ENCODE measurements at regions not wholly inside any gene's neighbourhood (a gene's known extent, or its start where the extent isn't known, plus 50 kb on each side); places are given as distances from the start of the nearest gene placed in this dataset.

DNA sequence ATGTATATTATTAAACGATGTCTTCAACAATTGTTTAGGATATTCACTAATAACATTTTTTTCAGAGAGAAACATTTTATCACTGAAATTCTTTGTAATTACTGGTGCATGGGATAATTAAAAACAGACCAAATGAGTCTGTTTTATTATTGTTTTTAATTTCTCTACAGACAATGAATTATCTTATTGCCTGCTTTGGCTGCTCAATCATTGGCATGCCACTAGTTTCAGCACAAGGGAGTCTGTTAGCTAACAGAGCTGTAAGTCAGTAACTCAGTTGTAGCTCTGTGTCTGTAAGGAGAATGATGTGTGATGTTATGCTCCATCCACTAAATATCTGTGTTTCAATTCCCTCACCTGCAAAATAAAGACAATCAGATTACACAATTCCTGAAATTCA is 443.9 kb downstream of the PRR16 start:
- TF ChIP-seq, protein P1, sequence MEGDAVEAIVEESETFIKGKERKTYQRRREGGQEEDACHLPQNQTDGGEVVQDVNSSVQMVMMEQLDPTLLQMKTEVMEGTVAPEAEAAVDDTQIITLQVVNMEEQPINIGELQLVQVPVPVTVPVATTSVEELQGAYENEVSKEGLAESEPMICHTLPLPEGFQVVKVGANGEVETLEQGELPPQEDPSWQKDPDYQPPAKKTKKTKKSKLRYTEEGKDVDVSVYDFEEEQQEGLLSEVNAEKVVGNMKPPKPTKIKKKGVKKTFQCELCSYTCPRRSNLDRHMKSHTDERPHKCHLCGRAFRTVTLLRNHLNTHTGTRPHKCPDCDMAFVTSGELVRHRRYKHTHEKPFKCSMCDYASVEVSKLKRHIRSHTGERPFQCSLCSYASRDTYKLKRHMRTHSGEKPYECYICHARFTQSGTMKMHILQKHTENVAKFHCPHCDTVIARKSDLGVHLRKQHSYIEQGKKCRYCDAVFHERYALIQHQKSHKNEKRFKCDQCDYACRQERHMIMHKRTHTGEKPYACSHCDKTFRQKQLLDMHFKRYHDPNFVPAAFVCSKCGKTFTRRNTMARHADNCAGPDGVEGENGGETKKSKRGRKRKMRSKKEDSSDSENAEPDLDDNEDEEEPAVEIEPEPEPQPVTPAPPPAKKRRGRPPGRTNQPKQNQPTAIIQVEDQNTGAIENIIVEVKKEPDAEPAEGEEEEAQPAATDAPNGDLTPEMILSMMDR (conservative IDR thresholded peaks at IDR 0.05): no peak
- no peak for TF ChIP-seq EZH2 (IDR thresholded peaks at IDR 0.05; ENCODE audit: low read depth)
